PC-9 (cell line): ENCODE measurements at regions not wholly inside any gene's neighbourhood (a gene's known extent, or its start where the extent isn't known, plus 50 kb on each side); places are given as distances from the start of the nearest gene placed in this dataset.
"Not testable (repeated sequence)": the region's sequence is repeated elsewhere in the genome, so short reads cannot be mapped to it uniquely, and the experiment has no call there.

Experiments
- BruUV-seq: library from RNA; stranded (reverse); fragments of 400-500 nt; replicated peaks from 2 replicates; lab custom pipeline; 2021; lab: Mats Ljungman, UMichigan
- CTCF ChIA-PET: fragments of 300-600 bp; sonication (Branson Sonifier 250); formaldehyde crosslinking; loops from one replicate; lab custom pipeline; 2022; ENCODE audit warnings: antibody characterized with exemption; lab: Charles Lee
- POLR2A ChIA-PET: fragments of 300-600 bp; sonication (Branson Sonifier 250); formaldehyde crosslinking; loops from one replicate; lab custom pipeline; 2022; ENCODE audit warnings: antibody characterized with exemption; ENCODE audit not compliant: unreplicated experiment; lab: Charles Lee
- DNase-seq, 2 experiments: peaks; one replicate each; pipeline versions ENCODE4 v3.0.0 to v3.0.0-alpha.2; 2015 to 2022; ENCODE audit warnings: mixed read lengths in 1 of 2
- H2AFZ ChIP-seq: fragments of 200-600 bp; sonication (generic); 2 replicates; pipeline ENCODE4 v1.8.1; 2017; ENCODE audit warnings: antibody characterized with exemption
- H3F3A ChIP-seq: fragments of 200-600 bp; sonication (generic); 2 replicates; pipeline ENCODE4 v1.8.1; 2017; ENCODE audit warnings: antibody characterized with exemption, mild to moderate bottlenecking, low read depth; ENCODE audit not compliant: insufficient read depth
- H3K27ac ChIP-seq: fragments of 200-600 bp; sonication (generic); 2 replicates; pipeline ENCODE4 v1.6.1; 2016; ENCODE audit warnings: mixed run types
- H3K27me3 ChIP-seq: fragments of 200-600 bp; sonication (generic); 2 replicates; pipeline ENCODE4 v1.6.1; 2016; ENCODE audit warnings: low read depth, mixed run types; ENCODE audit not compliant: insufficient read depth
- H3K36me3 ChIP-seq: fragments of 200-600 bp; sonication (generic); 2 replicates; pipeline ENCODE4 v1.6.1; 2016; ENCODE audit warnings: low read depth, mixed run types
- H3K4me1 ChIP-seq: fragments of 200-600 bp; sonication (generic); replicated peaks from 2 replicates; pipeline ENCODE4 v1.6.1; 2016; ENCODE audit warnings: mixed run types; ENCODE audit not compliant: insufficient read depth
- H3K4me2 ChIP-seq: fragments of 200-600 bp; sonication (generic); 2 replicates; pipeline ENCODE4 v1.6.1; 2017; ENCODE audit warnings: mixed run types
- H3K4me3 ChIP-seq: fragments of 200-600 bp; sonication (generic); 2 replicates; pipeline ENCODE4 v1.6.1; 2016; ENCODE audit warnings: mixed run types
- H3K79me2 ChIP-seq: fragments of 200-600 bp; sonication (generic); 2 replicates; pipeline ENCODE4 v1.6.1; 2017; ENCODE audit warnings: low read depth, mixed run types
- H3K9me2 ChIP-seq: fragments of 200-600 bp; sonication (generic); 2 replicates; pipeline ENCODE4 v1.8.1; 2017; ENCODE audit warnings: mild to moderate bottlenecking; ENCODE audit not compliant: insufficient read depth
- H3K9me3 ChIP-seq: fragments of 200-600 bp; sonication (generic); 2 replicates; pipeline ENCODE4 v1.8.1; 2016; ENCODE audit warnings: low read depth; ENCODE audit not compliant: insufficient read depth
- H4K20me1 ChIP-seq: fragments of 200-600 bp; sonication (generic); 2 replicates; pipeline ENCODE4 v1.8.1; 2017; ENCODE audit not compliant: insufficient read depth
- EZH2 ChIP-seq: fragments of 200-600 bp; sonication (generic); IDR thresholded peaks from 2 replicates; pipeline ENCODE4 v1.8.0; 2017; ENCODE audit warnings: antibody characterized with exemption, low read depth
- intact Hi-C: fragments of 100-400 bp; cut with micrococcal nuclease; formaldehyde crosslinking; loops from one replicate; pipeline ENCODE4 v1.10.0; 2022; ENCODE audit not compliant: unreplicated experiment
- TF ChIP-seq, protein P1 (sequence below): fragments of 200-600 bp; sonication (generic); conservative IDR thresholded peaks from 2 replicates; pipeline ENCODE4 v1.6.1; 2017; ENCODE audit warnings: mixed run types, antibody characterized with exemption, mild to moderate bottlenecking, moderate library complexity

DNA sequence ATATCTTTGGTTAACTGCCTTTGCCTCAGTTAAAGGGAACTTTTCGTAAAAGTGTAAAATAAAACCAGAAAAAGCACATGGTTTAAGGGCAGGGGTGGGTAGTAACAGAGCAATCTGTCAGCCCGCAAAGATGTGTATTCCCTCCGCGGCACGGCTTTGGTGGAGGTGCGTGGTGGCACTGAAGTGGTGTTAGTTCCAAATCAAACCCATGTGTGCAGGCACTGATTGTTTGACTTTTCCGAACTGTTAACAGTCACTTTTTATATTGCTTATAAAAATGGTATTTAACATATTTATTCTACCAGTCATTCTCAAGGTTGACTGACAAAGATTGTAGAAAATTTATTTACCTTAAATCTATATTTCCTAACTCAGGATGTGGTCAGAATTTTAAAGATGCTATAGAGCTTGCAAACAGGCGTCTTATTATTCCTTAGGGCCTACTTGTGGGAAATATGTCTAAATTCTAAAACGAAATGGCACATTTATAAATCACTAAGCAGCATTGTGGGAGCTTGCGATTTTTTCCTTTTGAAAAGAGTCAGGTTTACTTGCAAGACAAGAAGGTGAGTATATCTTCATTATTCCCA is 272.7 kb upstream of the PCDH18 start:
- Histone ChIP-seq H3K4me2 (no peak overlapping the region), H3K36me3 (no peaks in the 10 kb centered on the region), H4K20me1 (no peaks in the 10 kb centered on the region), H3K4me3 (no peak overlapping the region), H3K79me2 (no peaks in the 10 kb centered on the region), H3K4me1 (no peaks in the 10 kb centered on the region), H3K27me3 (no peaks in the 10 kb centered on the region), H3K9me3 (no peaks in the 10 kb centered on the region), H3F3A (no peaks in the 10 kb centered on the region), H3K27ac (no peak overlapping the region), H2AFZ (no peak overlapping the region), H3K9me2 (no peaks in the 10 kb centered on the region)
- CTCF ChIA-PET: no interaction called here
- no peak for TF ChIP-seq EZH2
- TF ChIP-seq, protein P1, sequence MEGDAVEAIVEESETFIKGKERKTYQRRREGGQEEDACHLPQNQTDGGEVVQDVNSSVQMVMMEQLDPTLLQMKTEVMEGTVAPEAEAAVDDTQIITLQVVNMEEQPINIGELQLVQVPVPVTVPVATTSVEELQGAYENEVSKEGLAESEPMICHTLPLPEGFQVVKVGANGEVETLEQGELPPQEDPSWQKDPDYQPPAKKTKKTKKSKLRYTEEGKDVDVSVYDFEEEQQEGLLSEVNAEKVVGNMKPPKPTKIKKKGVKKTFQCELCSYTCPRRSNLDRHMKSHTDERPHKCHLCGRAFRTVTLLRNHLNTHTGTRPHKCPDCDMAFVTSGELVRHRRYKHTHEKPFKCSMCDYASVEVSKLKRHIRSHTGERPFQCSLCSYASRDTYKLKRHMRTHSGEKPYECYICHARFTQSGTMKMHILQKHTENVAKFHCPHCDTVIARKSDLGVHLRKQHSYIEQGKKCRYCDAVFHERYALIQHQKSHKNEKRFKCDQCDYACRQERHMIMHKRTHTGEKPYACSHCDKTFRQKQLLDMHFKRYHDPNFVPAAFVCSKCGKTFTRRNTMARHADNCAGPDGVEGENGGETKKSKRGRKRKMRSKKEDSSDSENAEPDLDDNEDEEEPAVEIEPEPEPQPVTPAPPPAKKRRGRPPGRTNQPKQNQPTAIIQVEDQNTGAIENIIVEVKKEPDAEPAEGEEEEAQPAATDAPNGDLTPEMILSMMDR: no peak
- POLR2A ChIA-PET: no interaction called here
- no TSS peak for BruUV-seq
- no peak for DNase-seq
- intact Hi-C loops: no loop called here

DNA sequence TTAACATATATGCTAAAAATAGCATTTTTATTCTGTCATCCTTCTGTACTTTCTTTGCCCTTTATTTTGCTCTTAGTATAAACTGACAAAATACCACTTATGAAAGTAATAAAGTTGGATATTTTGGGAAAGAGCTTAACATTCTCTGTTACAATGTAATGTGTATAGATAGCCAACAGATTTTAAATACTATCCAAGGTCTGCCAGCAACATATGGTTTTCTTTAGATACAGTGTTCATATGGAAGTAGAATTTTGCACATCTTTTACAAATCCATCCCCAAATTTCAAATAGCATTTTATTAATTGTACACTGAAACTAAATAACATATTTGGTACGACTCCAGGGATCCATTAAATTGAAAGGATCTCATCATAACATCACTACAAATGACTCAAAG is 268.6 kb upstream of the PCDH18 start:
- H3K79me2 ChIP-seq: no peaks in the 10 kb centered on the region
- no peaks in the 10 kb centered on the region for H3K9me3 ChIP-seq
- H3K9me2 ChIP-seq: no peaks in the 10 kb centered on the region
- no peak for DNase-seq
- ChIA-PET CTCF (no interaction called here), POLR2A (no interaction called here)
- no peaks in the 10 kb centered on the region for H4K20me1 ChIP-seq
- H3K4me3 ChIP-seq: no peak overlapping the region
- no peaks in the 10 kb centered on the region for H3K4me1 ChIP-seq
- H3K27me3 ChIP-seq: no peaks in the 10 kb centered on the region
- no peak overlapping the region for H3K4me2 ChIP-seq
- H3K27ac ChIP-seq: no peak overlapping the region
- H3F3A ChIP-seq: no peaks in the 10 kb centered on the region
- intact Hi-C loops: no loop called here
- no peaks in the 10 kb centered on the region for H3K36me3 ChIP-seq
- TF ChIP-seq EZH2: no peak
- TF ChIP-seq, protein P1: no peak
- no TSS peak for BruUV-seq
- H2AFZ ChIP-seq: no peak overlapping the region

- no peaks in the 10 kb centered on the region for H3F3A ChIP-seq
- no peaks in the 10 kb centered on the region for H3K36me3 ChIP-seq
- H3K79me2 ChIP-seq: no peaks in the 10 kb centered on the region
- intact Hi-C loops: no loop called here
- CTCF ChIA-PET: no interaction called here
- H3K9me2 ChIP-seq: no peaks in the 10 kb centered on the region
- no peak overlapping the region for H3K27ac ChIP-seq
- no TSS peak for BruUV-seq
- no peak overlapping the region for H3K4me3 ChIP-seq
- H4K20me1 ChIP-seq: no peaks in the 10 kb centered on the region
- H3K4me1 ChIP-seq: no peaks in the 10 kb centered on the region
- POLR2A ChIA-PET: interaction anchor here (0.6 kb wide), 1 partner anchor 394 kb away, joined by 15 read pairs; no protein-coding TSS in a partner anchor
- no peak overlapping the region for H2AFZ ChIP-seq
- TF ChIP-seq, protein P1: no peak
- TF ChIP-seq EZH2: no peak
- no peaks in the 10 kb centered on the region for H3K9me3 ChIP-seq
- no peak for DNase-seq
- no peak overlapping the region for H3K4me2 ChIP-seq
- no peaks in the 10 kb centered on the region for H3K27me3 ChIP-seq
Observed at GRCh38 chr4:137794764-137795254, 262.5 kb upstream of the PCDH18 start.

GRCh38 chr4:137789263-137789662 is 257.0 kb upstream of the PCDH18 start:
- H3K9me3 ChIP-seq, H3K4me2 ChIP-seq, H2AFZ ChIP-seq, H3K27me3 ChIP-seq, CTCF ChIA-PET, H3K36me3 ChIP-seq, BruUV-seq, H3F3A ChIP-seq, H3K4me3 ChIP-seq, DNase-seq, H4K20me1 ChIP-seq, POLR2A ChIA-PET, H3K9me2 ChIP-seq, H3K4me1 ChIP-seq, intact Hi-C loops, H3K79me2 ChIP-seq, H3K27ac ChIP-seq: not testable (repeated sequence)

DNA sequence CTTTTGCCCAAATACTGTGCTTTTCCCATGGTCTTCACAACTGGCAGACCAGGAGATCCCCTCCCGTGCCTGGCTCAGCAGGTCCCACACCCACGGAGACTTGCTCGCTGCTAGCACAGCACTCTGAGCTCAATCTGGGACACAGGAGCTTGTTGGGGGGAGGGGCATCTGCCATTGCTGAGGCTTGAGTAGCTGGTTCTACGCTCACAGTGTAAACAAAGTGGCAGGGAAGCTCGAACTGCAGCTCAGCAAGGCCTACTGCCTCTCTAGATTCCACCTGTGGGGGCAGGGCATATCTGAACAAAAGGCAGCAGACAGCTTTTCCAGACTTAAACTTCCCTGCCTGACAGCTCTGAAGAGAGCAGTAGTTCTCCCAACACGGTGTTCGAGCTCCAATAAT is 251.6 kb upstream of the PCDH18 start:
- H3K27ac ChIP-seq, H4K20me1 ChIP-seq, POLR2A ChIA-PET, H3K9me3 ChIP-seq, H3K4me3 ChIP-seq, H3K79me2 ChIP-seq, H3F3A ChIP-seq, intact Hi-C loops, H3K4me1 ChIP-seq, H3K27me3 ChIP-seq, CTCF ChIA-PET, H3K36me3 ChIP-seq, BruUV-seq, H3K9me2 ChIP-seq, H2AFZ ChIP-seq, DNase-seq, H3K4me2 ChIP-seq: not testable (repeated sequence)
